K562 (cell line): ENCODE measurements at regions not wholly inside any gene's neighbourhood (a gene's known extent, or its start where the extent isn't known, plus 50 kb on each side); places are given as distances from the start of the nearest gene placed in this dataset.

Experiments
- ATAC-seq: fragments of 200-7000 bp; cut with Tn5 transposase; 3 replicates; pipeline ENCODE4 v1.9.1; 2020; ENCODE audit warnings: moderate library complexity
- BruUV-seq: library from RNA; stranded (reverse); fragments of 400-500 nt; replicated peaks from 2 replicates; lab custom pipeline; 2021; lab: Mats Ljungman, UMichigan
- CTCF ChIA-PET: fragments of 300-600 bp; formaldehyde crosslinking; extraction: SDS; loops from one replicate; lab custom pipeline; 2021; ENCODE audit warnings: low intra/inter-chr PET ratio; lab: Yijun Ruan, JAX
- POLR2A ChIA-PET: fragments of 300-600, 350-650 bp; sonication (Branson Sonifier 250); formaldehyde crosslinking; extraction: SDS; loops from one replicate; lab custom pipeline; 2021; ENCODE audit warnings: antibody characterized with exemption, inconsistent platforms; lab: Yijun Ruan, JAX
- DNase-seq, 4 experiments: peaks; one replicate each; pipeline versions ENCODE4 v3.0.0 to v3.0.0-alpha.2; 2011 to 2018; ENCODE audit warnings: low spot score in 3 of 4, mixed read lengths in 3 of 4; ENCODE audit errors: extremely low read depth in 1 of 4
- FAIRE-seq: peaks from 2 replicates; lab custom pipeline; 2011; peaks lifted over from hg19 to GRCh38; lab: Jason Lieb, UNC
- H2AFZ ChIP-seq: 2 replicates; pipeline ENCODE4 v1.6.0; 2011; ENCODE audit warnings: low read depth, low read length, control low read depth, inconsistent platforms
- H3K27ac ChIP-seq: fragments of 200-600 bp; 3 replicates; pipeline ENCODE4 v1.8.0; 2011; ENCODE audit warnings: low read depth, mild to moderate bottlenecking, control low read depth, inconsistent platforms, low read length, moderate library complexity, mixed read lengths; ENCODE audit errors: extremely low read depth
- H3K27me3 ChIP-seq, 2 experiments: fragments of 300-600 bp in 1 of 2; 2 replicates in 1 of 2; 3 replicates in 1 of 2; pipeline versions ENCODE4 v1.6.0 to v1.8.0; 2011; ENCODE audit warnings: inconsistent platforms in 2 of 2, low read length in 2 of 2, mild to moderate bottlenecking in 1 of 2, mixed read lengths in 1 of 2, moderate library complexity in 1 of 2; ENCODE audit not compliant: control insufficient read depth in 2 of 2, insufficient read depth in 2 of 2
- H3K36me3 ChIP-seq: fragments of 300-600 bp; 3 replicates; pipeline ENCODE4 v1.8.0; 2011; ENCODE audit warnings: mild to moderate bottlenecking, low read length, inconsistent platforms; ENCODE audit not compliant: control insufficient read depth, insufficient read depth
- H3K4me1 ChIP-seq, 2 experiments: fragments of 200-600 bp in 1 of 2; replicated peaks in 1 of 2; 2 replicates in 1 of 2; 3 replicates in 1 of 2; pipeline versions ENCODE4 v1.5.1 to v1.8.0; 2011; ENCODE audit warnings: inconsistent platforms in 2 of 2, low read length in 2 of 2, mild to moderate bottlenecking in 1 of 2, mixed read lengths in 1 of 2, moderate library complexity in 1 of 2; ENCODE audit not compliant: control insufficient read depth in 2 of 2, insufficient read depth in 2 of 2
- H3K4me2 ChIP-seq: 2 replicates; pipeline ENCODE4 v1.6.1; 2011; ENCODE audit warnings: low read length, control low read depth, inconsistent platforms, mixed read lengths; ENCODE audit not compliant: insufficient read depth
- H3K4me3 ChIP-seq: fragments of 200-600 bp; sonication (generic), shearing (Covaris generic); 2 replicates; pipeline ENCODE4 v1.5.1; 2016; ENCODE audit warnings: control low read depth, inconsistent platforms
- H3K79me2 ChIP-seq: fragments of 200-600 bp; 3 replicates; pipeline ENCODE4 v1.8.0; 2011; ENCODE audit warnings: low read length, inconsistent platforms; ENCODE audit not compliant: control insufficient read depth, insufficient read depth
- H3K9ac ChIP-seq, 2 experiments: 2 replicates each; pipeline versions ENCODE4 v1.6.0 to v1.6.1; 2011; ENCODE audit warnings: low read depth in 2 of 2, low read length in 2 of 2, control low read depth in 1 of 2, inconsistent platforms in 1 of 2, mild to moderate bottlenecking in 1 of 2, mixed read lengths in 1 of 2; ENCODE audit not compliant: insufficient read depth in 1 of 2
- H3K9me1 ChIP-seq: one replicate; pipeline ENCODE4 v1.6.0; 2011; ENCODE audit warnings: inconsistent platforms, mild to moderate bottlenecking, low read length, moderate library complexity; ENCODE audit not compliant: control insufficient read depth, insufficient read depth
- H3K9me3 ChIP-seq: replicated peaks from 2 replicates; pipeline ENCODE4 v1.5.1; 2011; ENCODE audit warnings: low read depth, low read length, inconsistent platforms; ENCODE audit not compliant: control insufficient read depth, insufficient read depth
- H4K20me1 ChIP-seq: replicated peaks from 2 replicates; pipeline ENCODE4 v1.6.1; 2011; ENCODE audit warnings: low read length, inconsistent platforms, mixed read lengths; ENCODE audit not compliant: control insufficient read depth, insufficient read depth
- ADNP ChIP-seq: fragments of 200-800 bp; sonication (Bioruptor generic); IDR thresholded peaks from 2 replicates; pipeline ENCODE4 v1.6.1; 2016; ENCODE audit warnings: missing genetic modification characterization, missing compliant biosample characterization
- CBFB ChIP-seq: sonication (generic); formaldehyde crosslinking; IDR thresholded peaks from 2 replicates; pipeline ENCODE4 v1.4.0; 2020; ENCODE audit warnings: mild to moderate bottlenecking, missing genetic modification reagents
- CBX2 ChIP-seq: fragments of 200-600 bp; sonication (generic); IDR thresholded peaks from one replicate; pipeline ENCODE4 v1.6.1; 2012; ENCODE audit warnings: mild to moderate bottlenecking, low read length, inconsistent platforms; ENCODE audit not compliant: insufficient read depth, poor library complexity, severe bottlenecking
- ETV1 ChIP-seq: fragments of 450-650 bp; conservative IDR thresholded peaks from 2 replicates; pipeline ENCODE4 v1.6.1; 2016; ENCODE audit warnings: missing genetic modification characterization, control low read depth, low read depth, missing compliant biosample characterization
- GATAD2A ChIP-seq: fragments of 450-650 bp; IDR thresholded peaks from 2 replicates; pipeline ENCODE4 v1.6.1; 2017
- MTA2 ChIP-seq: fragments of 450-650 bp; IDR thresholded peaks from 2 replicates; pipeline ENCODE4 v1.6.1; 2016; ENCODE audit warnings: low read depth
- NBN ChIP-seq: fragments of 450-650 bp; IDR thresholded peaks from 2 replicates; pipeline ENCODE4 v1.6.1; 2016; ENCODE audit warnings: low read depth, mild to moderate bottlenecking
- NFATC3 ChIP-seq: fragments of 450-650 bp; IDR thresholded peaks from 2 replicates; pipeline ENCODE4 v1.6.1; 2017; ENCODE audit warnings: mild to moderate bottlenecking
- RAD51 ChIP-seq: fragments of 450-650 bp; IDR thresholded peaks from 2 replicates; pipeline ENCODE4 v1.7.1; 2016; ENCODE audit warnings: low read depth, mild to moderate bottlenecking, borderline replicate concordance
- RFX7 ChIP-seq: fragments of 250-450 bp; sonication (Bioruptor Pico); IDR thresholded peaks from 2 replicates; pipeline ENCODE4 v1.5.1; 2021; ENCODE audit warnings: mild to moderate bottlenecking
- TEAD4 ChIP-seq, 2 experiments: sonication (generic) in 1 of 2; formaldehyde crosslinking in 1 of 2; IDR thresholded peaks; 2 replicates each; pipeline versions ENCODE4 v1.6.1 to v1.8.0; 2012 to 2022; ENCODE audit warnings: borderline replicate concordance in 1 of 2, inconsistent platforms in 1 of 2, low read length in 1 of 2, mild to moderate bottlenecking in 1 of 2, missing genetic modification reagents in 1 of 2
- TGIF2 ChIP-seq: sonication (generic); formaldehyde crosslinking; IDR thresholded peaks from 2 replicates; pipeline ENCODE4 v1.8.1; 2022; ENCODE audit warnings: mild to moderate bottlenecking, missing genetic modification reagents, moderate library complexity
- ZNF75A ChIP-seq: fragments of 450-650 bp; formaldehyde crosslinking; IDR thresholded peaks from 2 replicates; pipeline ENCODE4 v1.4.0; 2020; ENCODE audit warnings: mild to moderate bottlenecking
- ZNF77 ChIP-seq: fragments of 250-450 bp; sonication (Bioruptor Pico); IDR thresholded peaks from 2 replicates; pipeline ENCODE4 v1.5.0; 2020
- WGBS: fragments of 100-300 bp; shearing (Covaris generic); methylation state at CpG from one replicate; pipeline ENCODE4 v1.1.6; 2016; ENCODE audit warnings: low coverage, mixed read lengths; ENCODE audit not compliant: insufficient coverage; ENCODE audit errors: missing lambda C conversion rate; 5-methylcytosine and 5-hydroxymethylcytosine counted together
- in situ Hi-C: fragments of 300-500 bp; cut with MboI; formaldehyde crosslinking; loops from 4 replicates; pipeline ENCODE4 v1.15.0; 2018; ENCODE audit warnings: inconsistent platforms, mixed read lengths
- intact Hi-C: fragments of 100-400 bp; cut with micrococcal nuclease; formaldehyde crosslinking; loops from 2 replicates; pipeline ENCODE4 v1.14.2; 2022
- TF ChIP-seq, protein P1 (sequence below): fragments of 200-800 bp; sonication (Bioruptor generic); IDR thresholded peaks from 2 replicates; pipeline ENCODE4 v1.6.1; 2017; ENCODE audit warnings: missing genetic modification characterization, missing compliant biosample characterization

DNA sequence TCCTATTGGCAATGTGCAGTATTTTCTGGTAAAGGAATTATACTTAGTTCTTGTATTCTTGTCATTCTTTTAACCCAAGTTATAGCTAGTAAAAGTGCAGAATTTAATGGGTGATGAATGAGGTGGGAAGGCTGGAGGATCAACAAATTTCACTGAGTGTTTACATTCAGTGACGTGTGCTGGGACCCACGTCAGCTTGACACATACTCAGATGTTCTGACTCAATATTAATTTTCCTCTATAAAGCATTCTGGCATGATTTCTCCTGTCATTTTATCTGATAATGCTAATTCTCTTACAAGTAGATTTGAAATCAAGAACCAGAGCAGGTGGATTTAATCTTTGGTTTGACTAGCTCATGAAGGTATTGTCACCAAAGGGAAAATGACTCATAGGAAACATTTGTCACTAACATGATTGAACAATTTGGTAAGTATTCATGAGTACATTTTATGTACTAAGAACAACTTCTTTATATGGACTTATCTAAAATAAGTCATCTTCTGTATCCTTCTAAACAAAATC is 71.0 kb upstream of the SYNPR start:
- Histone ChIP-seq H3K4me1 (no peaks in the 10 kb centered on the region), H3K9me1 (no peaks in the 10 kb centered on the region), H3K4me3 (no peak overlapping the region), H3K27me3 (no peaks in the 10 kb centered on the region), H3K27ac (no peak overlapping the region), H4K20me1 (no peaks in the 10 kb centered on the region), H3K4me2 (no peak overlapping the region), H3K79me2 (no peaks in the 10 kb centered on the region), H3K36me3 (no peaks in the 10 kb centered on the region), H3K9ac (no peak overlapping the region), H3K9me3 (no peaks in the 10 kb centered on the region), H2AFZ (no peak overlapping the region)
- FAIRE-seq (no peak), DNase-seq (no peak), ATAC-seq (no peak)
- intact Hi-C loops = no loop called here
- no TSS peak for BruUV-seq
- in situ Hi-C loops = no loop called here
- CTCF ChIA-PET = no interaction called here
- no peak for TF ChIP-seq ETV1 (tag)
- TF ChIP-seq CBFB (CRISPR knock-in tag) = no peak
- no peak for TF ChIP-seq RFX7 (CRISPR knock-in tag)
- no peak for TF ChIP-seq CBX2
- TF ChIP-seq NBN = no peak
- TF ChIP-seq ZNF75A (CRISPR knock-in tag) = no peak
- TF ChIP-seq ZNF77 (CRISPR knock-in tag) = no peak
- no peak for TF ChIP-seq TEAD4 (IDR thresholded peaks at IDR 0.05; ENCODE audit: low read length)
- no peak for TF ChIP-seq TEAD4 (CRISPR knock-in tag; IDR thresholded peaks at IDR 0.05; ENCODE audit: borderline replicate concordance)
- TF ChIP-seq GATAD2A = no peak
- TF ChIP-seq, protein P1, sequence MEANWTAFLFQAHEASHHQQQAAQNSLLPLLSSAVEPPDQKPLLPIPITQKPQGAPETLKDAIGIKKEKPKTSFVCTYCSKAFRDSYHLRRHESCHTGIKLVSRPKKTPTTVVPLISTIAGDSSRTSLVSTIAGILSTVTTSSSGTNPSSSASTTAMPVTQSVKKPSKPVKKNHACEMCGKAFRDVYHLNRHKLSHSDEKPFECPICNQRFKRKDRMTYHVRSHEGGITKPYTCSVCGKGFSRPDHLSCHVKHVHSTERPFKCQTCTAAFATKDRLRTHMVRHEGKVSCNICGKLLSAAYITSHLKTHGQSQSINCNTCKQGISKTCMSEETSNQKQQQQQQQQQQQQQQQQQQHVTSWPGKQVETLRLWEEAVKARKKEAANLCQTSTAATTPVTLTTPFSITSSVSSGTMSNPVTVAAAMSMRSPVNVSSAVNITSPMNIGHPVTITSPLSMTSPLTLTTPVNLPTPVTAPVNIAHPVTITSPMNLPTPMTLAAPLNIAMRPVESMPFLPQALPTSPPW (CRISPR knock-in tag) = no peak
- TF ChIP-seq TGIF2 (CRISPR knock-in tag) = no peak
- TF ChIP-seq ADNP (tag) = no peak
- no peak for TF ChIP-seq NFATC3
- no peak for TF ChIP-seq MTA2
- no peak for TF ChIP-seq RAD51
- POLR2A ChIA-PET = no interaction called here
- 0% methylated on average over 2 of the region's 2 CpGs for WGBS
